Dermis microvascular lymphatic vessel endothelial cell (primary cell): ENCODE measurements at regions not wholly inside any gene's neighbourhood (a gene's known extent, or its start where the extent isn't known, plus 50 kb on each side); places are given as distances from the start of the nearest gene placed in this dataset.
"Not testable (repeated sequence)": the region's sequence is repeated elsewhere in the genome, so short reads cannot be mapped to it uniquely, and the experiment has no call there.

Experiments used
- DNase-seq, 2 donors: peaks; one replicate each; pipeline versions ENCODE4 v3.0.0 to v3.0.0-alpha.2; 2010; ENCODE audit warnings: low read depth in 2 of 2

GRCh38 chrX:122168241-122168640 is 1015.8 kb upstream of the GRIA3 start:
- DNase-seq: no peak

GRCh38 chrX:122184791-122185190 is 999.3 kb upstream of the GRIA3 start:
- no peak for DNase-seq

GRCh38 chrX:122187069-122187713 is 996.9 kb upstream of the GRIA3 start:
- DNase-seq: no peak

GRCh38 chrX:122188751-122189150 is 995.3 kb upstream of the GRIA3 start:
- no peak for DNase-seq

- DNase-seq: no peak
Observed at GRCh38 chrX:122196343-122196742, 987.7 kb upstream of the GRIA3 start.

GRCh38 chrX:122203399-122203798 is 980.7 kb upstream of the GRIA3 start:
- no peak for DNase-seq

GRCh38 chrX:122218666-122219065 is 965.4 kb upstream of the GRIA3 start:
- no peak for DNase-seq

- DNase-seq: no peak
Observed at GRCh38 chrX:122219226-122219625, 964.9 kb upstream of the GRIA3 start.

GRCh38 chrX:122219735-122220134 is 964.3 kb upstream of the GRIA3 start:
- no peak for DNase-seq

- no peak for DNase-seq
Observed at GRCh38 chrX:122220644-122221373, 963.3 kb upstream of the GRIA3 start.

- not testable (repeated sequence) for DNase-seq
Observed at GRCh38 chrX:122221810-122222209, 962.3 kb upstream of the GRIA3 start.

GRCh38 chrX:122224137-122224536 is 959.9 kb upstream of the GRIA3 start:
- not testable (repeated sequence) for DNase-seq

GRCh38 chrX:122238801-122239200 is 945.3 kb upstream of the GRIA3 start:
- DNase-seq: no peak

- no peak for DNase-seq
Observed at GRCh38 chrX:122241959-122242358, 942.1 kb upstream of the GRIA3 start.

- no peak for DNase-seq
Observed at GRCh38 chrX:122244080-122244479, 940.0 kb upstream of the GRIA3 start.

- no peak for DNase-seq
Observed at GRCh38 chrX:122245175-122245574, 938.9 kb upstream of the GRIA3 start.

GRCh38 chrX:122245943-122246342 is 938.1 kb upstream of the GRIA3 start:
- DNase-seq: no peak

- no peak for DNase-seq
Observed at GRCh38 chrX:122246937-122247336, 937.1 kb upstream of the GRIA3 start.

- no peak for DNase-seq
Observed at GRCh38 chrX:122248681-122249080, 935.4 kb upstream of the GRIA3 start.

GRCh38 chrX:122252454-122252853 is 931.6 kb upstream of the GRIA3 start:
- DNase-seq: no peak

GRCh38 chrX:122268353-122268752 is 915.7 kb upstream of the GRIA3 start:
- DNase-seq: no peak

GRCh38 chrX:122269243-122269781 is 914.8 kb upstream of the GRIA3 start:
- DNase-seq: no peak
